GM12874 (cell line): ENCODE measurements at regions not wholly inside any gene's neighbourhood (a gene's known extent, or its start where the extent isn't known, plus 50 kb on each side); places are given as distances from the start of the nearest gene placed in this dataset.

Source experiments
- CTCF ChIP-seq: IDR thresholded peaks from 2 replicates; pipeline ENCODE4 v1.5.1; 2011; ENCODE audit warnings: low read depth, mild to moderate bottlenecking, control low read depth, low read length, moderate library complexity; ENCODE audit not compliant: insufficient read depth

- TF ChIP-seq CTCF: no peak
Measured at GRCh38 chrX:69365349-69365748, 138.8 kb upstream of the NALF2 start.

- TF ChIP-seq CTCF: no peak
Measured at GRCh38 chrX:69362856-69363255, 141.3 kb upstream of the NALF2 start.

GRCh38 chrX:69362354-69362753, 141.8 kb upstream of the NALF2 start:
- TF ChIP-seq CTCF: no peak

GRCh38 chrX:69361311-69361845, 142.7 kb upstream of the NALF2 start:
- TF ChIP-seq CTCF: no peak

- no peak for TF ChIP-seq CTCF
Measured at GRCh38 chrX:69357317-69357716, 146.8 kb upstream of the NALF2 start.

GRCh38 chrX:69324851-69325250, 159.6 kb upstream of the PJA1 start:
- TF ChIP-seq CTCF: no peak

- no peak for TF ChIP-seq CTCF
Measured at GRCh38 chrX:69323786-69324720, 158.8 kb upstream of the PJA1 start.
